Vagina (tissue), 2 donors: ENCODE measurements at regions not wholly inside any gene's neighbourhood (a gene's known extent, or its start where the extent isn't known, plus 50 kb on each side); places are given as distances from the start of the nearest gene placed in this dataset.
"Not testable (repeated sequence)": the region's sequence is repeated elsewhere in the genome, so short reads cannot be mapped to it uniquely, and the experiment has no call there.

Source experiments
- POLR2A ChIP-seq, 2 donors: fragments of 450-650 bp; IDR thresholded peaks; one replicate each; pipeline ENCODE4 v1.6.1; 2017; ENCODE audit warnings: antibody characterized with exemption in 2 of 2, mild to moderate bottlenecking in 2 of 2, moderate library complexity in 2 of 2
- POLR2AphosphoS5 ChIP-seq, 2 donors: sonication (generic); formaldehyde crosslinking; IDR thresholded peaks; one replicate each; pipeline ENCODE4 v1.9.0; 2017; ENCODE audit warnings: antibody characterized with exemption in 2 of 2, mild to moderate bottlenecking in 2 of 2, low read depth in 1 of 2; ENCODE audit not compliant: insufficient read depth in 1 of 2
- TF ChIP-seq, protein P1 (sequence below), 3 experiments: fragments of 450-650 bp in 2 of 3; fragments of 200-600 bp in 1 of 3; sonication (generic) in 1 of 3; IDR thresholded peaks; one replicate each; pipeline ENCODE4 v1.5.1; 2017 to 2019; ENCODE audit warnings: antibody characterized with exemption in 3 of 3, mild to moderate bottlenecking in 2 of 3, moderate library complexity in 2 of 3

GRCh38 chr9:101807879-101808278 is 69.4 kb upstream of the GRIN3A start:
- TF ChIP-seq, protein P1, sequence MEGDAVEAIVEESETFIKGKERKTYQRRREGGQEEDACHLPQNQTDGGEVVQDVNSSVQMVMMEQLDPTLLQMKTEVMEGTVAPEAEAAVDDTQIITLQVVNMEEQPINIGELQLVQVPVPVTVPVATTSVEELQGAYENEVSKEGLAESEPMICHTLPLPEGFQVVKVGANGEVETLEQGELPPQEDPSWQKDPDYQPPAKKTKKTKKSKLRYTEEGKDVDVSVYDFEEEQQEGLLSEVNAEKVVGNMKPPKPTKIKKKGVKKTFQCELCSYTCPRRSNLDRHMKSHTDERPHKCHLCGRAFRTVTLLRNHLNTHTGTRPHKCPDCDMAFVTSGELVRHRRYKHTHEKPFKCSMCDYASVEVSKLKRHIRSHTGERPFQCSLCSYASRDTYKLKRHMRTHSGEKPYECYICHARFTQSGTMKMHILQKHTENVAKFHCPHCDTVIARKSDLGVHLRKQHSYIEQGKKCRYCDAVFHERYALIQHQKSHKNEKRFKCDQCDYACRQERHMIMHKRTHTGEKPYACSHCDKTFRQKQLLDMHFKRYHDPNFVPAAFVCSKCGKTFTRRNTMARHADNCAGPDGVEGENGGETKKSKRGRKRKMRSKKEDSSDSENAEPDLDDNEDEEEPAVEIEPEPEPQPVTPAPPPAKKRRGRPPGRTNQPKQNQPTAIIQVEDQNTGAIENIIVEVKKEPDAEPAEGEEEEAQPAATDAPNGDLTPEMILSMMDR (IDR thresholded peaks at IDR 0.05): not testable (repeated sequence)
- not testable (repeated sequence) for TF ChIP-seq POLR2A (IDR thresholded peaks at IDR 0.05); POLR2AphosphoS5 (IDR thresholded peaks at IDR 0.05; ENCODE audit: insufficient read depth in 1 of 2, low read depth in 1 of 2)
